K562 (cell line): ENCODE measurements at regions not wholly inside any gene's neighbourhood (a gene's known extent, or its start where the extent isn't known, plus 50 kb on each side); places are given as distances from the start of the nearest gene placed in this dataset.

Experiments
- ATAC-seq: fragments of 200-7000 bp; cut with Tn5 transposase; 3 replicates; pipeline ENCODE4 v1.9.1; 2020; ENCODE audit warnings: moderate library complexity
- BruUV-seq: library from RNA; stranded (reverse); fragments of 400-500 nt; replicated peaks from 2 replicates; lab custom pipeline; 2021; lab: Mats Ljungman, UMichigan
- CTCF ChIA-PET: fragments of 300-600 bp; formaldehyde crosslinking; extraction: SDS; loops from one replicate; lab custom pipeline; 2021; ENCODE audit warnings: low intra/inter-chr PET ratio; lab: Yijun Ruan, JAX
- POLR2A ChIA-PET: fragments of 300-600, 350-650 bp; sonication (Branson Sonifier 250); formaldehyde crosslinking; extraction: SDS; loops from one replicate; lab custom pipeline; 2021; ENCODE audit warnings: antibody characterized with exemption, inconsistent platforms; lab: Yijun Ruan, JAX
- DNase-seq, 4 experiments: peaks; one replicate each; pipeline versions ENCODE4 v3.0.0 to v3.0.0-alpha.2; 2011 to 2018; ENCODE audit warnings: low spot score in 3 of 4, mixed read lengths in 3 of 4; ENCODE audit errors: extremely low read depth in 1 of 4
- FAIRE-seq: peaks from 2 replicates; lab custom pipeline; 2011; peaks lifted over from hg19 to GRCh38; lab: Jason Lieb, UNC
- H2AFZ ChIP-seq: 2 replicates; pipeline ENCODE4 v1.6.0; 2011; ENCODE audit warnings: low read depth, low read length, control low read depth, inconsistent platforms
- H3K27ac ChIP-seq: fragments of 200-600 bp; 3 replicates; pipeline ENCODE4 v1.8.0; 2011; ENCODE audit warnings: low read depth, mild to moderate bottlenecking, control low read depth, inconsistent platforms, low read length, moderate library complexity, mixed read lengths; ENCODE audit errors: extremely low read depth
- H3K27me3 ChIP-seq, 2 experiments: fragments of 300-600 bp in 1 of 2; 2 replicates in 1 of 2; 3 replicates in 1 of 2; pipeline versions ENCODE4 v1.6.0 to v1.8.0; 2011; ENCODE audit warnings: inconsistent platforms in 2 of 2, low read length in 2 of 2, mild to moderate bottlenecking in 1 of 2, mixed read lengths in 1 of 2, moderate library complexity in 1 of 2; ENCODE audit not compliant: control insufficient read depth in 2 of 2, insufficient read depth in 2 of 2
- H3K36me3 ChIP-seq: fragments of 300-600 bp; 3 replicates; pipeline ENCODE4 v1.8.0; 2011; ENCODE audit warnings: mild to moderate bottlenecking, low read length, inconsistent platforms; ENCODE audit not compliant: control insufficient read depth, insufficient read depth
- H3K4me1 ChIP-seq, 2 experiments: fragments of 200-600 bp in 1 of 2; replicated peaks in 1 of 2; 2 replicates in 1 of 2; 3 replicates in 1 of 2; pipeline versions ENCODE4 v1.5.1 to v1.8.0; 2011; ENCODE audit warnings: inconsistent platforms in 2 of 2, low read length in 2 of 2, mild to moderate bottlenecking in 1 of 2, mixed read lengths in 1 of 2, moderate library complexity in 1 of 2; ENCODE audit not compliant: control insufficient read depth in 2 of 2, insufficient read depth in 2 of 2
- H3K4me2 ChIP-seq: 2 replicates; pipeline ENCODE4 v1.6.1; 2011; ENCODE audit warnings: low read length, control low read depth, inconsistent platforms, mixed read lengths; ENCODE audit not compliant: insufficient read depth
- H3K4me3 ChIP-seq: fragments of 200-600 bp; sonication (generic), shearing (Covaris generic); 2 replicates; pipeline ENCODE4 v1.5.1; 2016; ENCODE audit warnings: control low read depth, inconsistent platforms
- H3K79me2 ChIP-seq: fragments of 200-600 bp; 3 replicates; pipeline ENCODE4 v1.8.0; 2011; ENCODE audit warnings: low read length, inconsistent platforms; ENCODE audit not compliant: control insufficient read depth, insufficient read depth
- H3K9ac ChIP-seq, 2 experiments: 2 replicates each; pipeline versions ENCODE4 v1.6.0 to v1.6.1; 2011; ENCODE audit warnings: low read depth in 2 of 2, low read length in 2 of 2, control low read depth in 1 of 2, inconsistent platforms in 1 of 2, mild to moderate bottlenecking in 1 of 2, mixed read lengths in 1 of 2; ENCODE audit not compliant: insufficient read depth in 1 of 2
- H3K9me1 ChIP-seq: one replicate; pipeline ENCODE4 v1.6.0; 2011; ENCODE audit warnings: inconsistent platforms, mild to moderate bottlenecking, low read length, moderate library complexity; ENCODE audit not compliant: control insufficient read depth, insufficient read depth
- H3K9me3 ChIP-seq: replicated peaks from 2 replicates; pipeline ENCODE4 v1.5.1; 2011; ENCODE audit warnings: low read depth, low read length, inconsistent platforms; ENCODE audit not compliant: control insufficient read depth, insufficient read depth
- H4K20me1 ChIP-seq: replicated peaks from 2 replicates; pipeline ENCODE4 v1.6.1; 2011; ENCODE audit warnings: low read length, inconsistent platforms, mixed read lengths; ENCODE audit not compliant: control insufficient read depth, insufficient read depth
- HMGN3 ChIP-seq: IDR thresholded peaks from 2 replicates; pipeline ENCODE4 v1.6.1; 2011; ENCODE audit warnings: borderline replicate concordance, low read depth, mild to moderate bottlenecking, mixed read lengths, low read length; ENCODE audit not compliant: insufficient read length; ENCODE audit errors: extremely low read depth
- NR1H2 ChIP-seq: sonication (generic); formaldehyde crosslinking; IDR thresholded peaks from 2 replicates; pipeline ENCODE4 v1.4.0; 2020; ENCODE audit warnings: mild to moderate bottlenecking, missing genetic modification reagents
- SIN3A ChIP-seq, 2 experiments: fragments of 150-350 bp in 1 of 2; IDR thresholded peaks; 2 replicates each; pipeline ENCODE4 v1.6.1; 2011 to 2016; ENCODE audit warnings: borderline replicate concordance in 2 of 2, low read depth in 2 of 2, low read length in 2 of 2, mild to moderate bottlenecking in 2 of 2, moderate library complexity in 2 of 2; ENCODE audit not compliant: control insufficient read depth in 1 of 2
- USF1 ChIP-seq: sonication (generic); formaldehyde crosslinking; IDR thresholded peaks from 2 replicates; pipeline ENCODE4 v1.9.0; 2022; ENCODE audit warnings: mild to moderate bottlenecking, missing genetic modification reagents
- XRCC4 ChIP-seq: IDR thresholded peaks from one replicate; pipeline ENCODE4 v1.6.1; 2011; ENCODE audit not compliant: insufficient read depth, insufficient read length; ENCODE audit errors: extremely low read depth
- ZBTB1 ChIP-seq: sonication (generic); formaldehyde crosslinking; IDR thresholded peaks from 2 replicates; pipeline ENCODE4 v1.8.1; 2023; ENCODE audit warnings: missing genetic modification reagents, low read depth, mild to moderate bottlenecking, borderline replicate concordance
- ZNF639 ChIP-seq, 2 experiments: fragments of 200-800 bp in 1 of 2; sonication (Bioruptor generic) in 1 of 2; sonication (generic) in 1 of 2; formaldehyde crosslinking in 1 of 2; IDR thresholded peaks in 1 of 2; conservative IDR thresholded peaks in 1 of 2; 2 replicates each; pipeline versions ENCODE4 v1.5.0 to v1.6.1; 2016 to 2020; ENCODE audit warnings: missing compliant biosample characterization in 1 of 2, missing genetic modification characterization in 1 of 2, missing genetic modification reagents in 1 of 2
- ZNF707 ChIP-seq: fragments of 250-450 bp; sonication (Bioruptor Pico); conservative IDR thresholded peaks from 2 replicates; pipeline ENCODE4 v1.8.0; 2022; ENCODE audit warnings: inconsistent platforms, mild to moderate bottlenecking, moderate library complexity
- WGBS: fragments of 100-300 bp; shearing (Covaris generic); methylation state at CpG from one replicate; pipeline ENCODE4 v1.1.6; 2016; ENCODE audit warnings: low coverage, mixed read lengths; ENCODE audit not compliant: insufficient coverage; ENCODE audit errors: missing lambda C conversion rate; 5-methylcytosine and 5-hydroxymethylcytosine counted together
- in situ Hi-C: fragments of 300-500 bp; cut with MboI; formaldehyde crosslinking; loops from 4 replicates; pipeline ENCODE4 v1.15.0; 2018; ENCODE audit warnings: inconsistent platforms, mixed read lengths
- intact Hi-C: fragments of 100-400 bp; cut with micrococcal nuclease; formaldehyde crosslinking; loops from 2 replicates; pipeline ENCODE4 v1.14.2; 2022
- TF ChIP-seq, protein P1 (sequence below): IDR thresholded peaks from 2 replicates; pipeline ENCODE4 v1.6.1; 2016; ENCODE audit warnings: missing genetic modification characterization, missing compliant biosample characterization
- TF ChIP-seq, protein P2 (sequence below): fragments of 450-650 bp; IDR thresholded peaks from 2 replicates; pipeline ENCODE4 v1.6.1; 2017; ENCODE audit warnings: antibody characterized with exemption
- TF ChIP-seq, protein P3 (sequence below): fragments of 450-650 bp; IDR thresholded peaks from 2 replicates; pipeline ENCODE4 v1.7.0; 2016; ENCODE audit warnings: borderline replicate concordance

GRCh38 chr4:138798404-138798803 is 217.2 kb upstream of the NOCT start:
- 56% methylated on average over 4 of the region's 4 CpGs for WGBS
- Histone ChIP-seq H3K4me2 (no peak overlapping the region), H2AFZ (no peak overlapping the region), H3K79me2 (no peaks in the 10 kb centered on the region), H4K20me1 (no peaks in the 10 kb centered on the region), H3K27me3 (no peaks in the 10 kb centered on the region), H3K36me3 (no peaks in the 10 kb centered on the region), H3K4me1 (no peaks in the 10 kb centered on the region), H3K27ac (no peak overlapping the region), H3K4me3 (no peak overlapping the region), H3K9ac (no peak overlapping the region), H3K9me1 (no peaks in the 10 kb centered on the region), H3K9me3 (no peaks in the 10 kb centered on the region)
- no TSS peak for BruUV-seq
- ATAC-seq: no peak
- DNase-seq: no peak
- in situ Hi-C loops: no loop called here
- POLR2A ChIA-PET: interaction anchor here (0.8 kb wide), 1 partner anchor 12 kb away, joined by 4 read pairs; no protein-coding TSS in a partner anchor
- CTCF ChIA-PET: no interaction called here
- intact Hi-C loops: no loop called here
- no peak for FAIRE-seq
- no peak for TF ChIP-seq XRCC4
- TF ChIP-seq, protein P1, sequence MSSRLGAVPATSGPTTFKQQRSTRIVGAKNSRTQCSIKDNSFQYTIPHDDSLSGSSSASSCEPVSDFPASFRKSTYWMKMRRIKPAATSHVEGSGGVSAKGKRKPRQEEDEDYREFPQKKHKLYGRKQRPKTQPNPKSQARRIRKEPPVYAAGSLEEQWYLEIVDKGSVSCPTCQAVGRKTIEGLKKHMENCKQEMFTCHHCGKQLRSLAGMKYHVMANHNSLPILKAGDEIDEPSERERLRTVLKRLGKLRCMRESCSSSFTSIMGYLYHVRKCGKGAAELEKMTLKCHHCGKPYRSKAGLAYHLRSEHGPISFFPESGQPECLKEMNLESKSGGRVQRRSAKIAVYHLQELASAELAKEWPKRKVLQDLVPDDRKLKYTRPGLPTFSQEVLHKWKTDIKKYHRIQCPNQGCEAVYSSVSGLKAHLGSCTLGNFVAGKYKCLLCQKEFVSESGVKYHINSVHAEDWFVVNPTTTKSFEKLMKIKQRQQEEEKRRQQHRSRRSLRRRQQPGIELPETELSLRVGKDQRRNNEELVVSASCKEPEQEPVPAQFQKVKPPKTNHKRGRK: no peak
- TF ChIP-seq NR1H2: no peak
- TF ChIP-seq ZBTB1 (CRISPR knock-in tag): no peak
- TF ChIP-seq USF1 (CRISPR knock-in tag): no peak
- no peak for TF ChIP-seq SIN3A (IDR thresholded peaks at IDR 0.05; ENCODE audit: borderline replicate concordance in 2 of 2, control insufficient read depth in 1 of 2, low read depth in 2 of 2, low read length in 2 of 2)
- TF ChIP-seq, protein P2, sequence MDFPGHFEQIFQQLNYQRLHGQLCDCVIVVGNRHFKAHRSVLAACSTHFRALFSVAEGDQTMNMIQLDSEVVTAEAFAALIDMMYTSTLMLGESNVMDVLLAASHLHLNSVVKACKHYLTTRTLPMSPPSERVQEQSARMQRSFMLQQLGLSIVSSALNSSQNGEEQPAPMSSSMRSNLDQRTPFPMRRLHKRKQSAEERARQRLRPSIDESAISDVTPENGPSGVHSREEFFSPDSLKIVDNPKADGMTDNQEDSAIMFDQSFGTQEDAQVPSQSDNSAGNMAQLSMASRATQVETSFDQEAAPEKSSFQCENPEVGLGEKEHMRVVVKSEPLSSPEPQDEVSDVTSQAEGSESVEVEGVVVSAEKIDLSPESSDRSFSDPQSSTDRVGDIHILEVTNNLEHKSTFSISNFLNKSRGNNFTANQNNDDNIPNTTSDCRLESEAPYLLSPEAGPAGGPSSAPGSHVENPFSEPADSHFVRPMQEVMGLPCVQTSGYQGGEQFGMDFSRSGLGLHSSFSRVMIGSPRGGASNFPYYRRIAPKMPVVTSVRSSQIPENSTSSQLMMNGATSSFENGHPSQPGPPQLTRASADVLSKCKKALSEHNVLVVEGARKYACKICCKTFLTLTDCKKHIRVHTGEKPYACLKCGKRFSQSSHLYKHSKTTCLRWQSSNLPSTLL: no peak
- no peak for TF ChIP-seq ZNF639 (CRISPR knock-in tag; conservative IDR thresholded peaks at IDR 0.05 in 1 of 2, IDR thresholded peaks at IDR 0.05 in 1 of 2)
- no peak for TF ChIP-seq HMGN3
- TF ChIP-seq, protein P3, sequence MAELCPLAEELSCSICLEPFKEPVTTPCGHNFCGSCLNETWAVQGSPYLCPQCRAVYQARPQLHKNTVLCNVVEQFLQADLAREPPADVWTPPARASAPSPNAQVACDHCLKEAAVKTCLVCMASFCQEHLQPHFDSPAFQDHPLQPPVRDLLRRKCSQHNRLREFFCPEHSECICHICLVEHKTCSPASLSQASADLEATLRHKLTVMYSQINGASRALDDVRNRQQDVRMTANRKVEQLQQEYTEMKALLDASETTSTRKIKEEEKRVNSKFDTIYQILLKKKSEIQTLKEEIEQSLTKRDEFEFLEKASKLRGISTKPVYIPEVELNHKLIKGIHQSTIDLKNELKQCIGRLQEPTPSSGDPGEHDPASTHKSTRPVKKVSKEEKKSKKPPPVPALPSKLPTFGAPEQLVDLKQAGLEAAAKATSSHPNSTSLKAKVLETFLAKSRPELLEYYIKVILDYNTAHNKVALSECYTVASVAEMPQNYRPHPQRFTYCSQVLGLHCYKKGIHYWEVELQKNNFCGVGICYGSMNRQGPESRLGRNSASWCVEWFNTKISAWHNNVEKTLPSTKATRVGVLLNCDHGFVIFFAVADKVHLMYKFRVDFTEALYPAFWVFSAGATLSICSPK: no peak
- TF ChIP-seq ZNF707 (CRISPR knock-in tag): no peak
